ENCODE measurements at regions not wholly inside any gene's neighbourhood (a gene's known extent, or its start where the extent isn't known, plus 50 kb on each side); places are given as distances from the start of the nearest gene placed in this dataset.

DNA sequence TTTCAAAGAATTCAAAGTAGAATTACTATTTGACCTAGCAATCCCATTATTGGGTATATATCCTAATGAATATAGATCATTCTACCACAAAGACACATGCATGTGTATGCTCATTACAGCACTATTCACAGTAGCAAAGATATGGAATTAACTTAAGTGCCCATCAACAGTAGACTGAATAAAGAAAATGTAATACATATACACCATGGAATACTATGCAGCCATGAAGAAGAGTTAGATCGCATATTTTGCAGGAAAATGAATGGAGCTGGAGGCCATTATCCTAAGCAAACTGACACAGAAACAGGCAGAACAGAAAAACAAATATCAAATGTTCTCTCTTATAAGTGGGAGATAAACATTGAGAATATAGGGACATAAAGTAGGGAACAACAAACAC, 519.2 kb upstream of the REG3G start:
- TF ChIP-seq, protein P1, sequence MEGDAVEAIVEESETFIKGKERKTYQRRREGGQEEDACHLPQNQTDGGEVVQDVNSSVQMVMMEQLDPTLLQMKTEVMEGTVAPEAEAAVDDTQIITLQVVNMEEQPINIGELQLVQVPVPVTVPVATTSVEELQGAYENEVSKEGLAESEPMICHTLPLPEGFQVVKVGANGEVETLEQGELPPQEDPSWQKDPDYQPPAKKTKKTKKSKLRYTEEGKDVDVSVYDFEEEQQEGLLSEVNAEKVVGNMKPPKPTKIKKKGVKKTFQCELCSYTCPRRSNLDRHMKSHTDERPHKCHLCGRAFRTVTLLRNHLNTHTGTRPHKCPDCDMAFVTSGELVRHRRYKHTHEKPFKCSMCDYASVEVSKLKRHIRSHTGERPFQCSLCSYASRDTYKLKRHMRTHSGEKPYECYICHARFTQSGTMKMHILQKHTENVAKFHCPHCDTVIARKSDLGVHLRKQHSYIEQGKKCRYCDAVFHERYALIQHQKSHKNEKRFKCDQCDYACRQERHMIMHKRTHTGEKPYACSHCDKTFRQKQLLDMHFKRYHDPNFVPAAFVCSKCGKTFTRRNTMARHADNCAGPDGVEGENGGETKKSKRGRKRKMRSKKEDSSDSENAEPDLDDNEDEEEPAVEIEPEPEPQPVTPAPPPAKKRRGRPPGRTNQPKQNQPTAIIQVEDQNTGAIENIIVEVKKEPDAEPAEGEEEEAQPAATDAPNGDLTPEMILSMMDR (IDR thresholded peaks at IDR 0.05): no peak
- DNase-seq (ENCODE audit: low spot score): no peak
- H3K4me3 ChIP-seq: no peak overlapping the region
- no peak overlapping the region for H3K27ac ChIP-seq

DNA sequence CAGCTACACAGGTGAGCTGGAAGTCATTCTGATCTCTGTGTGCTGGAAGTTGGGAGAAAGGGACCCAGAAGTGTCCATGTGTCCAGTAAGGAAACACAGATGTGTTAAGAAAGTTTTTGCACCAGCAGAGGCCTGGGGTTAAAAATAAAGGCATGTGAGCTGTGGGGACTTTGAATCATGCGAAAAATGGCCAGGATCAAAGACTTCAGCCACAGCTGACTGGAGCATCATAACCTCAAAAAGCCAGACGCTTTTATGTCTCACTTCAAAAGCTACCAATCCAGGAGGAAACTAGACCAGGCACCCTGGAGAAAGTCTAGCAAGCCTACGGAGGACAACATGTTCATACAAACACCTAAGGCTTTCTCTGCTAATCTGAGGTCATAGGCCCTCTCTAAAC, 503.6 kb upstream of the REG3G start:
- DNase-seq (ENCODE audit: low spot score): no peak
- Histone ChIP-seq H3K4me3 (no peak overlapping the region), H3K27ac (no peak overlapping the region)
- TF ChIP-seq, protein P1 (IDR thresholded peaks at IDR 0.05): no peak

DNA sequence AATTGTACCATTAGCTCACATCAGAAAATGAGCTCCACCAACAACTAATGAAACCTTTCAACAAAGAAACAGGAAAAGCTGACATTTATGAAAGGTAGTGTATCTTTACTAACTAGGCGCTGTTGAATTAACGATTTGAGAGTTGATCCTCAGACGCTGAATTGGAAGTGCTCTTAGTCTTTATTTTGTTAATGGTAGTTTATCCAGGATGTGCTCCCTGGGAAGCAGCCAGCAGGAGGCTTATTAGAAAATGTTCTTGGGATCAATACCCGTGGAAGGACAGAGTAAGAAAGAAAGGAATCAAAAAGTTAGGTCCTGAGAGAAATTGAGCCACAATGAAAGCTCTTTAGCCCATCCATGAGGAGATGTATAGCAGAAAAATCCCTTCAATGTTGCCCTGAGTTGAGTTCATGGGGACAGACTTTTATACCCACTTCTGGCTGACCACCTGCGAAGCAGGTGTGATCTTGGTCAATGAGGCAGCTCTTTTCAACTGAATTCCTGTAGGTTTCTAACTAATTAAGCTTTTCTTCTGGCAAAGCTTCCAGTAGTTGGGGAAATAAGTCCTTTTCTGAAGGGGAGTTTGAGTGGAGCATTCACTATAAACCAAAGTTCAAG, 492.6 kb upstream of the REG3G start:
- TF ChIP-seq, protein P1 (IDR thresholded peaks at IDR 0.05): no peak
- H3K4me3 ChIP-seq: no peak overlapping the region
- no peak overlapping the region for H3K27ac ChIP-seq
- DNase-seq (ENCODE audit: low spot score): no peak

DNA sequence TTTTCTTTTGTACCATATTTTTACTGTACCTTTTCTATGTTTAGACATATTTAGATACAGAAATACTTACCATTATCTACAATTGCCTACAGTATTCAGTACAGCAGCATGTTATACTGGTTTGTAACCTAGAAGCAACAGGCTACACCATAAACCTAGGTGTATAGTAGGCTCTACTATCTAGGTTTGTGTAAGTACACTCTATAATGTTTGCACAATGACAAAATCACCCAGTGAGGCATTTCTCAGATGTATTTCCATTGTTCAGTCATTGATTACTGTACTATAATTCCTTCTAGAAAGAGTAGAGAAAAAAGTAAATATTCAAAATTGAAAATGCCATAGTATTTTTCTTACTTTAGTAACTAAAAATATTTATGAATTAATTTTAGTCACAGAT, 490.1 kb upstream of the REG3G start:
- TF ChIP-seq, protein P1 (IDR thresholded peaks at IDR 0.05): no peak
- no peak overlapping the region for H3K27ac ChIP-seq
- DNase-seq (ENCODE audit: low spot score): no peak
- no peak overlapping the region for H3K4me3 ChIP-seq

DNA sequence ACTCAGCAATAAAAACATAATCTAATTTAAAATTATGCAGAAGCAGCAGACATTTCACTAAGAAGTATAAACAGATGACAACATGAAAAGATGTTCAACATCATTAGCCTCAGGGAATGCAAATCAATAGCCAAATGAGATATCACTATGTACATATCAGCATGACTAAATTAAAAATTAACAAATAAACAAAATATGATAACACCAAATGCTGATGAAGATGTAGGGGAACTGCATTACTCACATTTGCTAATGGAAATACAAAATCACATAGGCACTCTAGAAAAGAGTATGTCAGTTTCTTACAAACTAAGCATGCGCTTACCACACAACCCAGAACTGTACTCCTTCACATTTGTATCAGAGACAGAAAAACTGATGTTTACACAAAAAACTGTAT, 487.2 kb upstream of the REG3G start:
- Histone ChIP-seq H3K4me3 (no peak overlapping the region), H3K27ac (no peak overlapping the region)
- no peak for DNase-seq (ENCODE audit: low spot score)
- TF ChIP-seq, protein P1 (IDR thresholded peaks at IDR 0.05): no peak

DNA sequence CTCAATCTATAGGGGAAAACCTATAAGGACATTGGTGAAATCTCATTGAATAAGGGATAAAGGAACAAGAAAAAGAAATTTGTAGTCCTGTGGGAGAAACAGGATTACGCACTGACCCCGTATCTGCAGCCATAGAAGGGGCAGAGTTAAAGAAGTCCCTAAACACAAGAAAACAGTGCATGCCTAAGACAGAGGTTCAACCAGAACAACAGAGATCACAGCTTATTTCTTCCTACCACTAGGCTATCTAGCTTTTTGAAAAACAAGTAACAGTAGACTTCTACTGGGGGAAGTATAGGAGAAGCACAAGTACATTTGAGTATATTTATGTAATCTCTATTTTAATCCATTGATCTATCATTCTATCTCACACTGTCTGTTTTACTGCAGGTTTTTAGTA, 485.2 kb upstream of the REG3G start:
- TF ChIP-seq, protein P1 (IDR thresholded peaks at IDR 0.05): no peak
- no peak for DNase-seq (ENCODE audit: low spot score)
- Histone ChIP-seq H3K4me3 (no peak overlapping the region), H3K27ac (no peak overlapping the region)

DNA sequence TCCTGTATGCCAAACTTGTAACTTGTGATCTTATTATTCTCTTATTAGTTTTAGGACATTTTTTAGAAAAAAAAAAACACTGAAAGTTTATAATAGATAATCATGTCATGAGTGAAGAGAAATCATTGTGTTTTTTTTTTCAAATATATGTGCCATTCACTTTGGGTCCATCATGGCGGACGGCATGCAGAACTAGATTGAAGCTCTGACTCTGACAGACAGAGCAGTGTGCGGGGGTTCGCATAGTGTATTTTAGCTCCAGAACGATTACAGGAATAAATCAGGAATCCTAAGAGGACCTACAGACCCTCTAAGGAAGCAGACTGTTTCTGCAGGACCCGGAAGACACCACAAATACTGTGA, 484.4 kb upstream of the REG3G start:
- H3K4me3 ChIP-seq: no peak overlapping the region
- no peak for DNase-seq (ENCODE audit: low spot score)
- no peak overlapping the region for H3K27ac ChIP-seq
- TF ChIP-seq, protein P1 (IDR thresholded peaks at IDR 0.05): no peak

Measured in coronary artery (tissue), 2 donors.